GM12864 (cell line): ENCODE measurements at regions not wholly inside any gene's neighbourhood (a gene's known extent, or its start where the extent isn't known, plus 50 kb on each side); places are given as distances from the start of the nearest gene placed in this dataset.
"Not testable (repeated sequence)": the region's sequence is repeated elsewhere in the genome, so short reads cannot be mapped to it uniquely, and the experiment has no call there.

Experiments
- DNase-seq: peaks from one replicate; pipeline ENCODE4 v3.0.0-alpha.2; 2011; ENCODE audit warnings: low read depth
- H3K4me3 ChIP-seq: 2 replicates; pipeline ENCODE4 v1.5.1; 2011; ENCODE audit warnings: mild to moderate bottlenecking, low read depth, low read length, control low read depth
- CTCF ChIP-seq: IDR thresholded peaks from 2 replicates; pipeline ENCODE4 v1.5.1; 2011; ENCODE audit warnings: low read depth, mild to moderate bottlenecking, moderate library complexity, low read length, control low read depth, inconsistent platforms; ENCODE audit errors: missing control alignments

GRCh38 chr5:62814991-62815390 lies 236.4 kb downstream of the LRRC70 start:
- no peak overlapping the region for H3K4me3 ChIP-seq
- no peak for DNase-seq
- TF ChIP-seq CTCF: no peak

GRCh38 chr5:62812621-62813255 lies 234.1 kb downstream of the LRRC70 start:
- DNase-seq: no peak
- TF ChIP-seq CTCF: no peak
- no peak overlapping the region for H3K4me3 ChIP-seq

GRCh38 chr5:62804819-62805218 lies 226.2 kb downstream of the LRRC70 start:
- H3K4me3 ChIP-seq, DNase-seq: not testable (repeated sequence)

GRCh38 chr5:62795926-62796325 lies 217.3 kb downstream of the LRRC70 start:
- no peak overlapping the region for H3K4me3 ChIP-seq
- no peak for DNase-seq
- no peak for TF ChIP-seq CTCF

- H3K4me3 ChIP-seq: no peak overlapping the region
- DNase-seq: no peak
- TF ChIP-seq CTCF: no peak
These were observed 215.8 kb downstream of the LRRC70 start for GRCh38 chr5:62794456-62794855.

GRCh38 chr5:62791059-62791458 lies 212.4 kb downstream of the LRRC70 start:
- H3K4me3 ChIP-seq: no peak overlapping the region
- DNase-seq: no peak
- TF ChIP-seq CTCF: no peak

GRCh38 chr5:62790348-62790747 lies 211.7 kb downstream of the LRRC70 start:
- no peak overlapping the region for H3K4me3 ChIP-seq
- no peak for TF ChIP-seq CTCF
- DNase-seq: no peak
